H9 (cell line): ENCODE measurements at regions not wholly inside any gene's neighbourhood (a gene's known extent, or its start where the extent isn't known, plus 50 kb on each side); places are given as distances from the start of the nearest gene placed in this dataset.

ENCODE experiments used
- DNase-seq: peaks from one replicate; pipeline ENCODE4 v3.0.0-alpha.2; 2017
- H2AFZ ChIP-seq: one replicate; pipeline ENCODE4 v1.6.1; 2013; ENCODE audit warnings: mild to moderate bottlenecking, low read length, control low read depth, moderate library complexity
- H2AK5ac ChIP-seq: 2 replicates; pipeline ENCODE4 v1.6.1; 2013; ENCODE audit warnings: low read length, control low read depth, mixed read lengths; ENCODE audit not compliant: insufficient read length
- H2BK120ac ChIP-seq: one replicate; pipeline ENCODE4 v1.6.1; 2013; ENCODE audit warnings: low read depth, mild to moderate bottlenecking, low read length, control low read depth, inconsistent platforms; ENCODE audit not compliant: poor library complexity, severe bottlenecking
- H2BK12ac ChIP-seq: 2 replicates; pipeline ENCODE4 v1.6.1; 2013; ENCODE audit warnings: low read length, control low read depth, mixed read lengths, low read depth; ENCODE audit not compliant: insufficient read length
- H2BK15ac ChIP-seq: 2 replicates; pipeline ENCODE4 v1.6.1; 2013; ENCODE audit warnings: low read depth, low read length, control low read depth
- H2BK20ac ChIP-seq: one replicate; pipeline ENCODE4 v1.6.1; 2013; ENCODE audit warnings: low read depth, mild to moderate bottlenecking, low read length, control low read depth, inconsistent platforms; ENCODE audit not compliant: poor library complexity, severe bottlenecking
- H2BK5ac ChIP-seq: 2 replicates; pipeline ENCODE4 v1.6.1; 2013; ENCODE audit warnings: low read length, control low read depth, mixed read lengths; ENCODE audit not compliant: insufficient read length
- H3K14ac ChIP-seq: 2 replicates; pipeline ENCODE4 v1.6.1; 2013; ENCODE audit warnings: low read length, control low read depth; ENCODE audit not compliant: insufficient read depth
- H3K18ac ChIP-seq: 2 replicates; pipeline ENCODE4 v1.6.1; 2013; ENCODE audit warnings: low read depth, mild to moderate bottlenecking, mixed read lengths, low read length, control low read depth; ENCODE audit not compliant: insufficient read length
- H3K23ac ChIP-seq: 2 replicates; pipeline ENCODE4 v1.6.1; 2013; ENCODE audit warnings: low read length, control low read depth, mixed read lengths, low read depth; ENCODE audit not compliant: insufficient read length
- H3K23me2 ChIP-seq: 2 replicates; pipeline ENCODE4 v1.6.1; 2013; ENCODE audit warnings: low read depth, mild to moderate bottlenecking, mixed read lengths, low read length, control low read depth; ENCODE audit not compliant: insufficient read length, poor library complexity, severe bottlenecking
- H3K27ac ChIP-seq: 2 replicates; pipeline ENCODE4 v1.5.1; 2013; ENCODE audit warnings: low read length, control low read depth, mixed read lengths, low read depth; ENCODE audit not compliant: insufficient read length
- H3K27me3 ChIP-seq: 2 replicates; pipeline ENCODE4 v1.6.1; 2013; ENCODE audit warnings: low read length, control low read depth, inconsistent platforms; ENCODE audit not compliant: insufficient read depth
- H3K4ac ChIP-seq: 2 replicates; pipeline ENCODE4 v1.6.1; 2013; ENCODE audit warnings: low read depth, mild to moderate bottlenecking, control low read depth, inconsistent platforms, low read length, moderate library complexity
- H3K4me1 ChIP-seq: 2 replicates; pipeline ENCODE4 v1.6.1; 2013; ENCODE audit warnings: low read length, control low read depth, inconsistent platforms; ENCODE audit not compliant: insufficient read depth
- H3K4me2 ChIP-seq: 2 replicates; pipeline ENCODE4 v1.6.1; 2013; ENCODE audit warnings: low read length, control low read depth, mixed read lengths; ENCODE audit not compliant: insufficient read length, insufficient read depth
- H3K56ac ChIP-seq: 2 replicates; pipeline ENCODE4 v1.6.1; 2013; ENCODE audit warnings: low read depth, mild to moderate bottlenecking, mixed read lengths, low read length, control low read depth; ENCODE audit not compliant: insufficient read length
- H3K79me1 ChIP-seq: 2 replicates; pipeline ENCODE4 v1.6.1; 2013; ENCODE audit warnings: low read depth, mild to moderate bottlenecking, moderate library complexity, low read length, control low read depth, inconsistent platforms; ENCODE audit not compliant: insufficient read depth, poor library complexity, severe bottlenecking
- H3K79me2 ChIP-seq: 2 replicates; pipeline ENCODE4 v1.6.1; 2013; ENCODE audit warnings: low read length, control low read depth, inconsistent platforms; ENCODE audit not compliant: insufficient read depth
- H3K9ac ChIP-seq: 2 replicates; pipeline ENCODE4 v1.6.1; 2013; ENCODE audit warnings: low read length, control low read depth, mixed read lengths; ENCODE audit not compliant: insufficient read length; ENCODE audit errors: extremely low read depth
- H3K9me3 ChIP-seq: one replicate; pipeline ENCODE4 v1.6.1; 2013; ENCODE audit warnings: low read depth, low read length, inconsistent platforms; ENCODE audit not compliant: control insufficient read depth
- H3T11ph ChIP-seq: one replicate; pipeline ENCODE4 v1.6.1; 2013; ENCODE audit warnings: mild to moderate bottlenecking, low read length, control low read depth, inconsistent platforms
- H4K20me1 ChIP-seq: one replicate; pipeline ENCODE4 v1.6.1; 2013; ENCODE audit not compliant: control insufficient read depth, insufficient read length, insufficient read depth
- H4K5ac ChIP-seq: 2 replicates; pipeline ENCODE4 v1.6.1; 2013; ENCODE audit warnings: low read depth, mild to moderate bottlenecking, mixed read lengths, low read length, control low read depth; ENCODE audit not compliant: insufficient read length
- H4K8ac ChIP-seq: replicated peaks from 2 replicates; pipeline ENCODE4 v1.6.1; 2013; ENCODE audit warnings: low read length, control low read depth, mixed read lengths, low read depth; ENCODE audit not compliant: insufficient read length
- H4K91ac ChIP-seq: 2 replicates; pipeline ENCODE4 v1.6.1; 2013; ENCODE audit warnings: low read depth, mild to moderate bottlenecking, moderate library complexity, mixed read lengths, low read length, control low read depth; ENCODE audit not compliant: insufficient read length
- H3K27ac Mint-ChIP-seq, 3 experiments: 2 replicates in 2 of 3; 3 replicates in 1 of 3; pipeline ENCODE4 v1.8.0; 2020 to 2021; ENCODE audit warnings: mixed read lengths in 3 of 3, mild to moderate bottlenecking in 1 of 3, moderate library complexity in 1 of 3
- H3K27me3 Mint-ChIP-seq: 2 replicates; pipeline ENCODE4 v1.8.0; 2021; ENCODE audit warnings: low read depth, mild to moderate bottlenecking, moderate library complexity, mixed read lengths
- H3K36me3 Mint-ChIP-seq, 3 experiments: 2 replicates in 2 of 3; 3 replicates in 1 of 3; pipeline ENCODE4 v1.8.0; 2020 to 2021; ENCODE audit warnings: low read depth in 3 of 3, mixed read lengths in 3 of 3; ENCODE audit not compliant: insufficient read depth in 1 of 3
- H3K4me1 Mint-ChIP-seq, 2 experiments: 2 replicates each; pipeline ENCODE4 v1.8.0; 2020; ENCODE audit warnings: mixed read lengths in 2 of 2
- H3K4me3 Mint-ChIP-seq, 2 experiments: 2 replicates in 1 of 2; 3 replicates in 1 of 2; pipeline ENCODE4 v1.8.0; 2020 to 2021; ENCODE audit warnings: mild to moderate bottlenecking in 2 of 2, mixed read lengths in 2 of 2, moderate library complexity in 1 of 2
- H3K9me3 Mint-ChIP-seq, 2 experiments: 2 replicates in 1 of 2; 3 replicates in 1 of 2; pipeline ENCODE4 v1.8.0; 2020; ENCODE audit warnings: mild to moderate bottlenecking in 2 of 2, mixed read lengths in 2 of 2, moderate library complexity in 1 of 2
- TF ChIP-seq, protein P1 (sequence below): fragments of 200-600 bp; sonication (generic); conservative IDR thresholded peaks from 3 replicates; pipeline ENCODE4 v1.8.0; 2021; ENCODE audit warnings: antibody characterized with exemption, mild to moderate bottlenecking

DNA sequence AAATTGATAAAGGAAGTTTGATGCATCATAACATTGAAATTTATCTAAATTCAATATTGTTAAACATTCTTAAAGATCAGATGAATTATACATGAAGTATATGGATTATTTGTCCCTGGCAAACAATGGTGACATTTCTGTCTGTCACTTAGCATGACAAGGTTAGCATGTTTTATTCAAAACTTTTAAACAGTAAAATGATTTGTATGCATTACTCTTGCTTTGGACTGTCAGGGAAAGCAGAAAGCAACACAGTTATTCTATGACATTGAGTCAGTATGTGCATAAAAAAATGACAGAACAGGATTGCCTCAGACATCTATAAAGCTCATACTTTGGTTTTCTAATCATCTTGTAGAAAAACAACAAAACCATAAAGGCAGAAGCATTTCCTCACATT is 193.7 kb downstream of the IZUMO3 start:
- no peaks in the 10 kb centered on the region for H3K27me3 ChIP-seq
- no peak overlapping the region for H3K27ac Mint-ChIP-seq
- H2AK5ac ChIP-seq = no peak overlapping the region
- H3K27me3 Mint-ChIP-seq = no peaks in the 10 kb centered on the region
- H3K9me3 Mint-ChIP-seq = peaks cover 8 to 16% of the 10 kb centered on the region in 2 experiments
- no peak overlapping the region for H4K91ac ChIP-seq
- no peaks in the 10 kb centered on the region for H3K79me1 ChIP-seq
- TF ChIP-seq, protein P1, sequence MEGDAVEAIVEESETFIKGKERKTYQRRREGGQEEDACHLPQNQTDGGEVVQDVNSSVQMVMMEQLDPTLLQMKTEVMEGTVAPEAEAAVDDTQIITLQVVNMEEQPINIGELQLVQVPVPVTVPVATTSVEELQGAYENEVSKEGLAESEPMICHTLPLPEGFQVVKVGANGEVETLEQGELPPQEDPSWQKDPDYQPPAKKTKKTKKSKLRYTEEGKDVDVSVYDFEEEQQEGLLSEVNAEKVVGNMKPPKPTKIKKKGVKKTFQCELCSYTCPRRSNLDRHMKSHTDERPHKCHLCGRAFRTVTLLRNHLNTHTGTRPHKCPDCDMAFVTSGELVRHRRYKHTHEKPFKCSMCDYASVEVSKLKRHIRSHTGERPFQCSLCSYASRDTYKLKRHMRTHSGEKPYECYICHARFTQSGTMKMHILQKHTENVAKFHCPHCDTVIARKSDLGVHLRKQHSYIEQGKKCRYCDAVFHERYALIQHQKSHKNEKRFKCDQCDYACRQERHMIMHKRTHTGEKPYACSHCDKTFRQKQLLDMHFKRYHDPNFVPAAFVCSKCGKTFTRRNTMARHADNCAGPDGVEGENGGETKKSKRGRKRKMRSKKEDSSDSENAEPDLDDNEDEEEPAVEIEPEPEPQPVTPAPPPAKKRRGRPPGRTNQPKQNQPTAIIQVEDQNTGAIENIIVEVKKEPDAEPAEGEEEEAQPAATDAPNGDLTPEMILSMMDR = no peak
- no peak overlapping the region for H3K9ac ChIP-seq
- no peaks in the 10 kb centered on the region for H4K20me1 ChIP-seq
- no peak overlapping the region for H3K23ac ChIP-seq
- H3K4ac ChIP-seq = no peak overlapping the region
- H2AFZ ChIP-seq = no peak overlapping the region
- no peak overlapping the region for H3K27ac ChIP-seq
- no peak overlapping the region for H2BK20ac ChIP-seq
- no peak overlapping the region for H3K56ac ChIP-seq
- H3K4me1 Mint-ChIP-seq = peaks cover 0 to 4% of the 10 kb centered on the region in 2 experiments; a peak in 1 of 4 replicates
- H3K23me2 ChIP-seq = no peaks in the 10 kb centered on the region
- no peak overlapping the region for H2BK5ac ChIP-seq
- H3K18ac ChIP-seq = no peak overlapping the region
- no peaks in the 10 kb centered on the region for H3K79me2 ChIP-seq
- H2BK12ac ChIP-seq = no peak overlapping the region
- H2BK120ac ChIP-seq = no peak overlapping the region
- no peak overlapping the region for H3K14ac ChIP-seq
- no peaks in the 10 kb centered on the region for H3K4me1 ChIP-seq
- DNase-seq = no peak
- H2BK15ac ChIP-seq = no peak overlapping the region
- no peak overlapping the region for H4K8ac ChIP-seq
- no peak overlapping the region for H3K4me3 Mint-ChIP-seq
- no peak overlapping the region for H3T11ph ChIP-seq
- H4K5ac ChIP-seq = no peak overlapping the region
- H3K36me3 Mint-ChIP-seq = peaks cover 4 to 15% (median 10%) of the 10 kb centered on the region in 3 experiments
- no peaks in the 10 kb centered on the region for H3K9me3 ChIP-seq
- no peak overlapping the region for H3K4me2 ChIP-seq
